H1 (cell line): ENCODE measurements at regions not wholly inside any gene's neighbourhood (a gene's known extent, or its start where the extent isn't known, plus 50 kb on each side); places are given as distances from the start of the nearest gene placed in this dataset.

Experiments used
- CTCF ChIA-PET: fragments of 300-600 bp; sonication (Branson Sonifier 250); formaldehyde crosslinking; loops from one replicate; lab custom pipeline; 2021; ENCODE audit not compliant: partially characterized antibody; lab: Charles Lee
- POLR2A ChIA-PET: fragments of 300-600 bp; sonication (Branson Sonifier 250); formaldehyde crosslinking; loops from one replicate; lab custom pipeline; 2021; ENCODE audit warnings: inconsistent platforms; ENCODE audit not compliant: partially characterized antibody; lab: Charles Lee
- DNase-seq, 2 experiments: peaks; one replicate each; pipeline versions ENCODE4 v3.0.0 to v3.0.0-alpha.2; 2010 to 2022; ENCODE audit warnings: low spot score in 2 of 2, low read depth in 1 of 2, mixed read lengths in 1 of 2
- FAIRE-seq: peaks from 2 replicates; lab custom pipeline; 2011; peaks lifted over from hg19 to GRCh38; lab: Jason Lieb, UNC
- H2AFZ ChIP-seq: 2 replicates; pipeline ENCODE4 v1.8.1; 2012; ENCODE audit warnings: low read length, inconsistent platforms
- H2AK5ac ChIP-seq: 2 replicates; pipeline ENCODE4 v1.6.1; 2013; ENCODE audit warnings: low read depth, low read length
- H2BK120ac ChIP-seq: replicated peaks from 2 replicates; pipeline ENCODE3; 2013; ENCODE audit warnings: low read depth, low read length, inconsistent platforms
- H2BK12ac ChIP-seq: 2 replicates; pipeline ENCODE4 v1.6.1; 2013; ENCODE audit warnings: low read depth, low read length
- H2BK15ac ChIP-seq: 2 replicates; pipeline ENCODE4 v1.6.1; 2013; ENCODE audit warnings: low read length
- H2BK20ac ChIP-seq: 2 replicates; pipeline ENCODE4 v1.6.1; 2013; ENCODE audit warnings: low read length
- H2BK5ac ChIP-seq: 2 replicates; pipeline ENCODE4 v1.6.1; 2013; ENCODE audit warnings: low read depth, low read length
- H3K14ac ChIP-seq: 2 replicates; pipeline ENCODE4 v1.6.1; 2013; ENCODE audit warnings: inconsistent platforms; ENCODE audit not compliant: insufficient read length
- H3K18ac ChIP-seq: 2 replicates; pipeline ENCODE4 v1.6.1; 2013; ENCODE audit warnings: low read length; ENCODE audit errors: extremely low read depth
- H3K23ac ChIP-seq: 2 replicates; pipeline ENCODE4 v1.6.1; 2013; ENCODE audit warnings: inconsistent platforms; ENCODE audit not compliant: insufficient read length
- H3K23me2 ChIP-seq: 2 replicates; pipeline ENCODE4 v1.6.1; 2013; ENCODE audit warnings: low read depth, low read length
- H3K27ac ChIP-seq: 2 replicates; pipeline ENCODE4 v1.6.1; 2011; ENCODE audit warnings: low read depth, low read length, inconsistent platforms
- H3K27me3 ChIP-seq, 4 experiments: replicated peaks in 1 of 4; 1 replicate in 1 of 4; 2 replicates in 3 of 4; pipeline versions ENCODE4 v1.6.1 to v1.8.1; 2011 to 2013; ENCODE audit warnings: low read length in 3 of 4, mild to moderate bottlenecking in 3 of 4, inconsistent platforms in 2 of 4, mixed read lengths in 2 of 4, moderate library complexity in 1 of 4; ENCODE audit not compliant: control insufficient read depth in 3 of 4, insufficient read depth in 3 of 4; ENCODE audit errors: extremely low read depth in 1 of 4
- H3K36me3 ChIP-seq, 4 experiments: 2 replicates each; pipeline versions ENCODE4 v1.6.1 to v1.8.1; 2011 to 2013; ENCODE audit warnings: mild to moderate bottlenecking in 4 of 4, low read length in 3 of 4, moderate library complexity in 2 of 4, control low read depth in 1 of 4, inconsistent platforms in 1 of 4; ENCODE audit not compliant: insufficient read depth in 4 of 4, control insufficient read depth in 2 of 4
- H3K4ac ChIP-seq: replicated peaks from 2 replicates; pipeline ENCODE3; 2013; ENCODE audit warnings: low read length, low read depth, mixed read lengths, inconsistent platforms; ENCODE audit not compliant: insufficient read length
- H3K4me1 ChIP-seq, 4 experiments: replicated peaks in 1 of 4; 1 replicate in 1 of 4; 2 replicates in 3 of 4; pipeline versions ENCODE4 v1.6.1 to v1.8.1; 2011 to 2013; ENCODE audit warnings: low read length in 3 of 4, inconsistent platforms in 2 of 4, mixed read lengths in 1 of 4; ENCODE audit not compliant: insufficient read depth in 4 of 4, control insufficient read depth in 3 of 4
- H3K4me2 ChIP-seq, 2 experiments: 2 replicates each; pipeline versions ENCODE4 v1.6.1 to v1.8.1; 2011 to 2013; ENCODE audit warnings: low read depth in 2 of 2, low read length in 2 of 2, control low read depth in 1 of 2, inconsistent platforms in 1 of 2, mild to moderate bottlenecking in 1 of 2; ENCODE audit not compliant: insufficient read depth in 1 of 2
- H3K4me3 ChIP-seq, 4 experiments: fragments of 200-600, 300-600 bp in 1 of 4; sonication (generic), shearing (Covaris generic), sonication (Bioruptor Twin) in 1 of 4; 2 replicates each; pipeline versions ENCODE4 v1.5.1 to v1.8.1; 2011 to 2016; ENCODE audit warnings: low read length in 4 of 4, low read depth in 3 of 4, control low read depth in 2 of 4, inconsistent platforms in 2 of 4, mild to moderate bottlenecking in 2 of 4, mixed read lengths in 1 of 4, moderate library complexity in 1 of 4; ENCODE audit not compliant: insufficient read depth in 2 of 4; ENCODE audit errors: extremely low read depth in 1 of 4
- H3K56ac ChIP-seq: replicated peaks from 2 replicates; pipeline ENCODE3; 2013; ENCODE audit warnings: low read depth, mild to moderate bottlenecking, mixed read lengths, low read length, inconsistent platforms; ENCODE audit not compliant: insufficient read length
- H3K79me1 ChIP-seq: 2 replicates; pipeline ENCODE4 v1.6.1; 2013; ENCODE audit warnings: low read depth, low read length, control low read depth
- H3K79me2 ChIP-seq, 2 experiments: 2 replicates each; pipeline versions ENCODE4 v1.6.1 to v1.8.1; 2012 to 2013; ENCODE audit warnings: low read length in 2 of 2, mild to moderate bottlenecking in 2 of 2, inconsistent platforms in 1 of 2; ENCODE audit not compliant: insufficient read depth in 2 of 2, control insufficient read depth in 1 of 2
- H3K9ac ChIP-seq, 4 experiments: replicated peaks in 1 of 4; 1 replicate in 1 of 4; 2 replicates in 3 of 4; pipeline versions ENCODE4 v1.6.1 to v1.8.1; 2011 to 2013; ENCODE audit warnings: low read depth in 3 of 4, low read length in 3 of 4, control low read depth in 2 of 4, mild to moderate bottlenecking in 2 of 4, moderate library complexity in 2 of 4, inconsistent platforms in 1 of 4; ENCODE audit errors: extremely low read depth in 1 of 4
- H3K9me3 ChIP-seq, 2 experiments: 2 replicates each; pipeline versions ENCODE4 v1.6.1 to v1.8.1; 2012 to 2013; ENCODE audit warnings: mild to moderate bottlenecking in 2 of 2, moderate library complexity in 2 of 2, control low read depth in 1 of 2, inconsistent platforms in 1 of 2, low read depth in 1 of 2, low read length in 1 of 2, mixed read lengths in 1 of 2; ENCODE audit not compliant: insufficient read depth in 2 of 2
- H4K20me1 ChIP-seq, 2 experiments: replicated peaks in 1 of 2; 2 replicates each; pipeline versions ENCODE3 to v1.8.1; 2011 to 2013; ENCODE audit warnings: inconsistent platforms in 2 of 2, low read length in 2 of 2, mild to moderate bottlenecking in 1 of 2; ENCODE audit not compliant: insufficient read depth in 2 of 2, control insufficient read depth in 1 of 2
- H4K5ac ChIP-seq: 2 replicates; pipeline ENCODE4 v1.6.1; 2013; ENCODE audit warnings: low read length, low read depth, mixed read lengths, inconsistent platforms; ENCODE audit not compliant: insufficient read length
- H4K8ac ChIP-seq: 2 replicates; pipeline ENCODE4 v1.8.0; 2013; ENCODE audit warnings: mild to moderate bottlenecking, moderate library complexity, low read length, inconsistent platforms; ENCODE audit not compliant: insufficient read depth; ENCODE audit errors: extremely low read depth
- H4K91ac ChIP-seq: replicated peaks from 2 replicates; pipeline ENCODE3; 2013; ENCODE audit warnings: low read length, mixed read lengths, inconsistent platforms; ENCODE audit not compliant: insufficient read length
- ASH2L ChIP-seq: fragments of 200-600, 300-600 bp; sonication (generic); IDR thresholded peaks from one replicate; pipeline ENCODE4 v1.7.1; 2017; ENCODE audit warnings: low read length
- BACH1 ChIP-seq: IDR thresholded peaks from 2 replicates; pipeline ENCODE4 v1.6.1; 2012; ENCODE audit warnings: low read length, improper control_type of control experiment
- CHD2 ChIP-seq: IDR thresholded peaks from 2 replicates; pipeline ENCODE4 v1.6.1; 2012; ENCODE audit warnings: low read length, improper control_type of control experiment
- EP300 ChIP-seq, 2 experiments: IDR thresholded peaks; 1 replicate in 1 of 2; 2 replicates in 1 of 2; pipeline ENCODE4 v1.6.1; 2011 to 2012; ENCODE audit warnings: low read depth in 2 of 2, low read length in 2 of 2, mild to moderate bottlenecking in 2 of 2, borderline replicate concordance in 1 of 2, inconsistent platforms in 1 of 2, moderate library complexity in 1 of 2
- EZH2 ChIP-seq: fragments of 200-600 bp; sonication (generic); IDR thresholded peaks from 2 replicates; pipeline ENCODE4 v1.7.1; 2012; ENCODE audit warnings: low read depth, mild to moderate bottlenecking, moderate library complexity, low read length, inconsistent platforms; ENCODE audit not compliant: severe bottlenecking
- SIX5 ChIP-seq: IDR thresholded peaks from 2 replicates; pipeline ENCODE4 v1.6.1; 2011; ENCODE audit warnings: mild to moderate bottlenecking, low read depth, low read length
- SP1 ChIP-seq: IDR thresholded peaks from 2 replicates; pipeline ENCODE4 v1.6.1; 2011; ENCODE audit warnings: low read depth, low read length
- TAF1 ChIP-seq: IDR thresholded peaks from 2 replicates; pipeline ENCODE4 v1.6.1; 2011; ENCODE audit warnings: mild to moderate bottlenecking, low read depth, low read length
- WGBS, 2 experiments: shearing (Covaris generic) in 1 of 2; methylation state at CpG; one replicate each; pipeline versions ENCODE4 v1.1.6 to v1.1.7; 2013 to 2015; ENCODE audit warnings: low lambda C conversion rate in 2 of 2, mixed read lengths in 2 of 2, inconsistent platforms in 1 of 2, low coverage in 1 of 2, missing lambda C conversion rate in 1 of 2; ENCODE audit not compliant: insufficient replicate concordance in 2 of 2, insufficient coverage in 1 of 2, insufficient read length in 1 of 2; ENCODE audit errors: extremely low coverage in 1 of 2, missing lambda C conversion rate in 1 of 2; 5-methylcytosine and 5-hydroxymethylcytosine counted together
- TF ChIP-seq, protein P1 (sequence below): IDR thresholded peaks from 2 replicates; pipeline ENCODE4 v1.6.1; 2011; ENCODE audit warnings: low read length, improper control_type of control experiment

DNA sequence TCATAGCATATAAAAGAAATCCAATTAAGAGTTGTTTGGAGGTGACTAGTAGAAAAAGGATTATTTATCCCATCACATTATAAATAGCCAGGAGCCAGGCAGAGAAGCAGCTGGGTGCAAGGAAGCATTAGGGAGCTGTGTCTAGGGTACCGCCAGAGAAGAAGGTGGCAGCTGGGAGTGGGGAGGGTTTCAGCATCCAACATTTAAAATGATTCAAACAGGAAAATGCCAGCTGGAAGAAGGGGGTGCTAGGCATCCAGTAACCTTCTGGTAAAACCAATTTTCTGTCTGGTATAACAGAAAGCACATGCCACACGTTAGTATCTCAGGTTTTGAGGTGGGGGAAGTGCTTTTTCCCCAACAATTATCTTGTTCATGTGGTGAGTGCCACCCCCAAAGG lies 452.4 kb downstream of the ZEB2 start:
- WGBS, 2 experiments: 81% methylated on average over 2 of the region's 2 CpGs; no CpG with 5 or more reads in 1 of the 2 experiments
- no peak overlapping the region for H3K23ac ChIP-seq
- TF ChIP-seq SP1 (no peak), ASH2L (no peak), BACH1 (no peak), TAF1 (no peak), CHD2 (no peak), EZH2 (no peak), EP300 (IDR thresholded peaks at IDR 0.05; ENCODE audit: borderline replicate concordance in 1 of 2, low read depth in 2 of 2, low read length in 2 of 2) (no peak), SIX5 (no peak)
- TF ChIP-seq, protein P1, sequence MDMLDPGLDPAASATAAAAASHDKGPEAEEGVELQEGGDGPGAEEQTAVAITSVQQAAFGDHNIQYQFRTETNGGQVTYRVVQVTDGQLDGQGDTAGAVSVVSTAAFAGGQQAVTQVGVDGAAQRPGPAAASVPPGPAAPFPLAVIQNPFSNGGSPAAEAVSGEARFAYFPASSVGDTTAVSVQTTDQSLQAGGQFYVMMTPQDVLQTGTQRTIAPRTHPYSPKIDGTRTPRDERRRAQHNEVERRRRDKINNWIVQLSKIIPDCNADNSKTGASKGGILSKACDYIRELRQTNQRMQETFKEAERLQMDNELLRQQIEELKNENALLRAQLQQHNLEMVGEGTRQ: no peak

More for the DNA sequence above, 452.4 kb downstream of the ZEB2 start:
- Histone ChIP-seq H3K23me2 (no peaks in the 10 kb centered on the region), H3K4me3 (no peak overlapping the region), H2BK15ac (no peak overlapping the region), H3K4ac (no peak overlapping the region), H2BK20ac (no peak overlapping the region), H3K14ac (no peak overlapping the region), H3K27ac (no peak overlapping the region), H3K79me2 (no peaks in the 10 kb centered on the region), H3K27me3 (no peaks in the 10 kb centered on the region), H2BK120ac (no peak overlapping the region), H4K8ac (no peak overlapping the region), H4K91ac (no peak overlapping the region), H3K18ac (no peak overlapping the region), H2BK5ac (no peak overlapping the region), H3K9ac (no peak overlapping the region), H3K56ac (no peak overlapping the region), H3K79me1 (no peaks in the 10 kb centered on the region), H3K4me1 (no peaks in the 10 kb centered on the region), H2AK5ac (no peak overlapping the region), H4K20me1 (no peaks in the 10 kb centered on the region), H2AFZ (no peak overlapping the region), H4K5ac (no peak overlapping the region), H3K4me2 (no peak overlapping the region), H2BK12ac (no peak overlapping the region), H3K9me3 (no peaks in the 10 kb centered on the region), H3K36me3 (no peaks in the 10 kb centered on the region)
- no peak for FAIRE-seq
- POLR2A ChIA-PET: no interaction called here
- CTCF ChIA-PET: no interaction called here
- no peak for DNase-seq
